Fibroblast of lung (primary cell): ENCODE measurements at regions not wholly inside any gene's neighbourhood (a gene's known extent, or its start where the extent isn't known, plus 50 kb on each side); places are given as distances from the start of the nearest gene placed in this dataset.

ENCODE experiments used
- DNase-seq, 2 donors: peaks; one replicate each; pipeline versions ENCODE4 v3.0.0 to v3.0.0-alpha.2; 2010; ENCODE audit warnings: low read depth in 2 of 2
- H2AFZ ChIP-seq: 2 replicates; pipeline ENCODE4 v1.5.1; 2012; ENCODE audit warnings: low read length, control low read depth, inconsistent platforms
- H3K27ac ChIP-seq: 2 replicates; pipeline ENCODE4 v1.5.1; 2011; ENCODE audit warnings: low read length, control low read depth; ENCODE audit not compliant: insufficient read depth
- H3K27me3 ChIP-seq: 2 replicates; pipeline ENCODE4 v1.5.1; 2011; ENCODE audit warnings: mild to moderate bottlenecking, low read length; ENCODE audit not compliant: control insufficient read depth, insufficient read depth
- H3K36me3 ChIP-seq: 2 replicates; pipeline ENCODE4 v1.5.1; 2011; ENCODE audit warnings: low read length; ENCODE audit not compliant: control insufficient read depth, insufficient read depth
- H3K4me1 ChIP-seq: 2 replicates; pipeline ENCODE4 v1.5.1; 2011; ENCODE audit warnings: low read length; ENCODE audit not compliant: control insufficient read depth, insufficient read depth; ENCODE audit errors: extremely low read depth
- H3K4me2 ChIP-seq: 2 replicates; pipeline ENCODE4 v1.5.1; 2011; ENCODE audit warnings: low read length, control low read depth; ENCODE audit not compliant: insufficient read depth; ENCODE audit errors: extremely low read depth
- H3K4me3 ChIP-seq, 4 experiments: fragments of 200-600 bp in 1 of 4; sonication (generic) in 1 of 4; replicated peaks in 1 of 4; 2 replicates each; pipeline ENCODE4 v1.5.1; 2011 to 2016; ENCODE audit warnings: low read length in 4 of 4, low read depth in 3 of 4, mild to moderate bottlenecking in 3 of 4, control low read depth in 2 of 4, inconsistent platforms in 1 of 4, mixed read lengths in 1 of 4; ENCODE audit not compliant: insufficient read depth in 1 of 4; ENCODE audit errors: control extremely low read depth in 1 of 4
- H3K79me2 ChIP-seq: 2 replicates; pipeline ENCODE4 v1.5.1; 2012; ENCODE audit warnings: mild to moderate bottlenecking, low read length, inconsistent platforms; ENCODE audit not compliant: control insufficient read depth, insufficient read depth
- H3K9ac ChIP-seq: 2 replicates; pipeline ENCODE4 v1.5.1; 2011; ENCODE audit warnings: mild to moderate bottlenecking, low read length, control low read depth; ENCODE audit not compliant: insufficient read depth
- H3K9me3 ChIP-seq: 2 replicates; pipeline ENCODE4 v1.5.1; 2012; ENCODE audit warnings: low read depth, low read length; ENCODE audit not compliant: control insufficient read depth, insufficient read depth
- H4K20me1 ChIP-seq: 2 replicates; pipeline ENCODE4 v1.5.1; 2011; ENCODE audit warnings: low read length; ENCODE audit not compliant: control insufficient read depth, insufficient read depth; ENCODE audit errors: extremely low read depth
- CTCF ChIP-seq, 2 donors: IDR thresholded peaks in 1 of 2; conservative IDR thresholded peaks in 1 of 2; 1 replicate in 1 of 2; 2 replicates in 1 of 2; pipeline ENCODE4 v1.5.1; 2011 to 2012; ENCODE audit warnings: low read length in 2 of 2, control low read depth in 1 of 2, inconsistent platforms in 1 of 2, low read depth in 1 of 2, mild to moderate bottlenecking in 1 of 2
- EZH2 ChIP-seq: IDR thresholded peaks from 2 replicates; pipeline ENCODE4 v1.5.1; 2012; ENCODE audit warnings: low read length, control low read depth, mild to moderate bottlenecking; ENCODE audit errors: missing control alignments

GRCh38 chr11:112334381-112334780 is 73.7 kb upstream of the PLET1 start:
- Histone ChIP-seq H3K36me3 (no peaks in the 10 kb centered on the region), H4K20me1 (no peaks in the 10 kb centered on the region), H2AFZ (no peak overlapping the region), H3K9ac (no peak overlapping the region), H3K27me3 (peaks cover 2% of the 10 kb centered on the region), H3K4me1 (no peaks in the 10 kb centered on the region), H3K27ac (no peak overlapping the region), H3K4me3 (no peak overlapping the region), H3K79me2 (no peaks in the 10 kb centered on the region), H3K9me3 (no peaks in the 10 kb centered on the region), H3K4me2 (no peak overlapping the region)
- TF ChIP-seq CTCF (conservative IDR thresholded peaks at IDR 0.05 in 1 of 2, IDR thresholded peaks at IDR 0.05 in 1 of 2; ENCODE audit: low read depth in 1 of 2, low read length in 2 of 2) = no peak
- no peak for TF ChIP-seq EZH2
- no peak for DNase-seq

- no peaks in the 10 kb centered on the region for H3K79me2 ChIP-seq
- no peak overlapping the region for H3K4me3 ChIP-seq
- no peak for DNase-seq
- no peak overlapping the region for H2AFZ ChIP-seq
- H3K36me3 ChIP-seq = no peaks in the 10 kb centered on the region
- H3K9ac ChIP-seq = no peak overlapping the region
- TF ChIP-seq CTCF (conservative IDR thresholded peaks at IDR 0.05 in 1 of 2, IDR thresholded peaks at IDR 0.05 in 1 of 2; ENCODE audit: low read depth in 1 of 2, low read length in 2 of 2) (no peak), EZH2 (no peak)
- no peaks in the 10 kb centered on the region for H3K4me1 ChIP-seq
- no peaks in the 10 kb centered on the region for H4K20me1 ChIP-seq
- H3K4me2 ChIP-seq = no peak overlapping the region
- H3K27ac ChIP-seq = no peak overlapping the region
- H3K9me3 ChIP-seq = no peaks in the 10 kb centered on the region
- H3K27me3 ChIP-seq = peaks cover 2% of the 10 kb centered on the region
These were observed 75.8 kb upstream of the PLET1 start for GRCh38 chr11:112336356-112336886.

- no peaks in the 10 kb centered on the region for H3K36me3 ChIP-seq
- no peaks in the 10 kb centered on the region for H3K9me3 ChIP-seq
- H3K79me2 ChIP-seq = no peaks in the 10 kb centered on the region
- no peak overlapping the region for H3K4me3 ChIP-seq
- no peaks in the 10 kb centered on the region for H3K4me1 ChIP-seq
- TF ChIP-seq EZH2 = no peak
- no peak for TF ChIP-seq CTCF (conservative IDR thresholded peaks at IDR 0.05 in 1 of 2, IDR thresholded peaks at IDR 0.05 in 1 of 2; ENCODE audit: low read depth in 1 of 2, low read length in 2 of 2)
- no peak overlapping the region for H3K4me2 ChIP-seq
- no peak overlapping the region for H3K9ac ChIP-seq
- peaks cover 2% of the 10 kb centered on the region for H3K27me3 ChIP-seq
- no peak overlapping the region for H2AFZ ChIP-seq
- H3K27ac ChIP-seq = no peak overlapping the region
- H4K20me1 ChIP-seq = no peaks in the 10 kb centered on the region
- DNase-seq = no peak
These were observed 78.9 kb upstream of the PLET1 start for GRCh38 chr11:112339566-112339965.
